ENCODE measurements at regions not wholly inside any gene's neighbourhood (a gene's known extent, or its start where the extent isn't known, plus 50 kb on each side); places are given as distances from the start of the nearest gene placed in this dataset.

GRCh38 chr9:116075191-116075590, 78.4 kb upstream of the PAPPA start:
- no peak for TF ChIP-seq CTCF (IDR thresholded peaks at IDR 0.05; ENCODE audit: low read depth, low read length)
- no peak for TF ChIP-seq EZH2phosphoT487 (IDR thresholded peaks at IDR 0.05; ENCODE audit: low read depth)

Measured in OCI-LY3 (cell line).